LNCAP (cell line): ENCODE measurements at regions not wholly inside any gene's neighbourhood (a gene's known extent, or its start where the extent isn't known, plus 50 kb on each side); places are given as distances from the start of the nearest gene placed in this dataset.

Source experiments
- TF ChIP-seq, protein P1 (sequence below): fragments of 450-650 bp; IDR thresholded peaks from 2 replicates; pipeline ENCODE4 v1.5.1; 2017; ENCODE audit warnings: mild to moderate bottlenecking

DNA sequence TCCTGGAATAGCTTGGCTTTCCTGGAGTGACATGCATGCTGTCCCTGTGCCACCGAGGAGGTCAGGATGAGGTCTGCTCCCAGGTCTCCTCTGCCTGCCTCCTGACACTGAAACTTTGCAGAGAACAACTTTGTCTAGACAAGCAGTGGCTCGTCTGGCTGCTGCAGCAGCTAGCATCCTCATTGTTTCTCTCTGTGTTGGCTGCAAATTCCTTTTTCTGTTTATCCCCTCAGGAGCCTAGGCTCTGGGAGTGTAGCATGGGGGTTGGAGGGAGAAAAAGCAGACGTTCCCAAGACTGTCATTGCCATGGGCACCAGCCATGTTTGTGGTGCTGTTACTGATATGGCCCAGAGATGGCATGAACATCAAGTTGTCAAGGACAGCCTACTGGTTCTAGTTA lies 208.7 kb upstream of the LRIG1 start:
- TF ChIP-seq, protein P1, sequence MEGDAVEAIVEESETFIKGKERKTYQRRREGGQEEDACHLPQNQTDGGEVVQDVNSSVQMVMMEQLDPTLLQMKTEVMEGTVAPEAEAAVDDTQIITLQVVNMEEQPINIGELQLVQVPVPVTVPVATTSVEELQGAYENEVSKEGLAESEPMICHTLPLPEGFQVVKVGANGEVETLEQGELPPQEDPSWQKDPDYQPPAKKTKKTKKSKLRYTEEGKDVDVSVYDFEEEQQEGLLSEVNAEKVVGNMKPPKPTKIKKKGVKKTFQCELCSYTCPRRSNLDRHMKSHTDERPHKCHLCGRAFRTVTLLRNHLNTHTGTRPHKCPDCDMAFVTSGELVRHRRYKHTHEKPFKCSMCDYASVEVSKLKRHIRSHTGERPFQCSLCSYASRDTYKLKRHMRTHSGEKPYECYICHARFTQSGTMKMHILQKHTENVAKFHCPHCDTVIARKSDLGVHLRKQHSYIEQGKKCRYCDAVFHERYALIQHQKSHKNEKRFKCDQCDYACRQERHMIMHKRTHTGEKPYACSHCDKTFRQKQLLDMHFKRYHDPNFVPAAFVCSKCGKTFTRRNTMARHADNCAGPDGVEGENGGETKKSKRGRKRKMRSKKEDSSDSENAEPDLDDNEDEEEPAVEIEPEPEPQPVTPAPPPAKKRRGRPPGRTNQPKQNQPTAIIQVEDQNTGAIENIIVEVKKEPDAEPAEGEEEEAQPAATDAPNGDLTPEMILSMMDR = no peak

DNA sequence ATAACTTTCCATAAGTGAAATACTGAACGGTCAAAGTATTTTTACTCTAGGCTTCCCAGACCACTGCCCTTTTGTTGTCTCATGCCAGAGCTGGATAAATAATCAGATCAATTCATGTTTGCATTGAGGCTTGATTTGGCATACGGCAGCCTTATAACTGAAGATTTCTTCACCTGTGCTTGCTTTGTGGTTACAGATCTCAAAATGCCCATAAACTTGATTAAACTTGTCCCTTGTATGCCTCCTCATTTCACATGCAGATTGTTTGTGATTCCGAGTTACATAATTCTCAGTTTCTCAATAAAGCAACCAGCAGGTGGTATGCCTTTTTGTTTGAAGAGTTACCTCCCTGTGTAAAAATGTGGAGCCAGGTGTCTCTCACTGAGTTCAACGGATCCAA lies 211.4 kb upstream of the LRIG1 start:
- TF ChIP-seq, protein P1 = no peak

DNA sequence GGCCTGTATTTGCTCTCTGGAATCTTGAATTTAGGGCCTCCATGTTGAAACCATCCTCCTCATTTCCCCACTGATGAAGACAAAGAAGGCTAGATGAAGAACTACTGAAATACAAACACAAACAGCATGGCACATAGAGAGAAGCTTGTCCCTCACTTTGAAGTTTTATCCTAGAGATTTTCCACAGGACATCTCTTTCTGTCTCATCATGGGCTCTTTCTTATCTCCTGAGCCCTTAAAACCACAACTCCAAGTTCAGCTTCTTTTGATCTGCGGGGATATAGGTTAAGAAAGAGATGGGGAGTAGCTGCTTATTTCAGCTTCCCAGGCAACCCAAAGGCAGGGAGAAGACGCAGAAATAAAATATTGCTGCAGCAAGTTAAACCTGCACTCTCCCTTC lies 213.1 kb upstream of the LRIG1 start:
- TF ChIP-seq, protein P1 = no peak

DNA sequence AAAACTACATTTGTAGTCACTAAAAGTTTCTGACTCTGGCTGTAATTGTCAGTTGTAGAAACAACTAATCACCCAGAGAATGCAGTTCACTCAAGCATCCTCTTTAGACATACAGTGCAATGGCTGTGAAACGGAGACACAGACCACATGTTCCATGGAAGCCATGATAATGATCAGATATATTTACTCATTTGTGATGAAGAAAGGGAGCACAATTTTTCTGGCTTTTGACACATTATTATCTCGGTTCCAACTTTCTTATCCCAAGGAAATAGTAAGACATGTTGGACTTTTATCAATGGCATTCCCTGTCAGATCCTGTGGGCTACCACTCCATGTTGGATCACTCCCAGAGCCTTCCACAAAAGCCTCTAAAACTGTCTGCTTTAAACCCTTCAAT lies 215.0 kb upstream of the LRIG1 start:
- TF ChIP-seq, protein P1 = no peak

DNA sequence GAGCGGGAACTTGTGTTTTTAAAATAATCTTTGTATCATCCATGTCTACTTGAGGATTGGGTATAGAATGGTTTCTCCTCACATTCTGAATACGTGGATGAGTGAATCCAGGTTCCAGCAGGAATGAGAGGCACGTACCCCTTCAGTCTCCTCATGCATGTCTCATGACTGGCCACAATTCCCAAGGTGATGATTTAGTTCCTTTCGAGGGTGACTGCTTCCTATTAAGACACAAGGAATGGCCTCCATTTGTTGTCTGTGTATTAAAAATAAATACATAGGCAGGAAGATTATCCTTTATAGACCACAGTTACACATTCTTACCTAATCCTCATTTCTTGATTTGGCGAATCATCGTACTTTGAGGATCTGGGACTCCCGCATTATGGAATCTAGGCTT lies 217.0 kb upstream of the LRIG1 start:
- TF ChIP-seq, protein P1 = no peak

DNA sequence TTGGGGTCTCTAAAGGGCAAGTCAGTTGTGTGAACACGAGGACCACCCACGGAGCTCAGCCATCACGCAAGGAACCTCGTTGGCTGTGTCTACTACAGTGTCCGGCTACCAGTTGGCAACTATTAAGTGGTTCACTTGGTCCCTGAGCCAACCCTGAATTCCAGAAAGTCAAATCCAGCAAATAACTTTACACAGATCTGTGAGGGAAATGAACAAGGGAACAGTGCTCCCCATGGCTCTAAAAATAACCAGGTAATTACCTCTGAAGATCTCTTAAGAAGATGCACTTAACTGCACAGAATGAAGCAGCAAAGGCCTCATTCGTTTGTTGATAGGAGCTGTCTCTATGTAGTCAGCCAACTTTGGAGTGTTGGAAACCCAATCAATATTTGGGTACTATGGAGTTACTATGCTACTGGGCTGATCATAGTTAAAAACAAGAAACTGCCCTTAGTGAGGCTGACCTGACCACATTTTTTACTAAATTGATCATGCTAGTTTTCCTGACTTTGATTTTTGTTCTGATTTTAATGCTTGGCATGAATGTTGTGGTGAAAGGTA lies 219.1 kb upstream of the LRIG1 start:
- TF ChIP-seq, protein P1 = no peak

DNA sequence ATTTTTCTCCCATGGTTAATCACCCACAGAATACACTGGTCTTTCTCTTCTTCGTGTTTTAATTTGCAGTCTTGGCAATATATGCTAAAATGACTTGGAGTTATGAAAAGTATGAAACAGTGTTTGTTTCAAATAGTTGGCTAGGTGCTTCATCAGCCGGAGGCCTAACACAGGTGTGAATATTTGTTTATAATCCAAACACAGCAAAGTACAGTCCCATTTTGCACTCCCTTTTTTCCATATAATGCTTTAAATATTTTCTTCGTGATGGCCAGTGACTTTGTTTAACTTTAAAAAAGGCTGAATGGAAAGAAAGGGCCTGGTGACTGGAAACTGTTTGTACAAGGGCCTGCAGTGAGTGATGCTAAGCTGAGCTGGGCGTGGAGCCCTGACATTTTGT lies 219.7 kb upstream of the LRIG1 start:
- TF ChIP-seq, protein P1 = no peak

DNA sequence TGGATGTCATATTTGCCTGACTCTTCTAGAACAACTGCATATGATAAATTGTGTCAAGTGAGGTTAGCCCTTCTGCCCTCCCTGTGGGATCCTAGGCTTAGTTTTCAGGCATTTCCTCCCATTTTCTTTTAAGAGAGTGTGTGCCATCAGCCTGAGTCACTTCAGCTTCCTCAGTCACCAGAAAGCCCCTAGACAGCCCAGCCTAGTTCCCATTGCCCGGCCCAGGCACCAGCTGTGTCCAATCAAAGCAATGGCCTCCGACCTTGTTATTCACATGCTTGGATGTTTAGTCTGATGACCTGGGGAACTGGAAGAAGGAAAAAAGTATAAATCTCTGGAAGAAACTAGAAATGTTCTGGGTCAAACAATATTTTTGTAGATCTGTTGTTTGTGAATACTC lies 221.9 kb upstream of the LRIG1 start:
- TF ChIP-seq, protein P1 = no peak
